Stimulated activated CD8-positive, alpha-beta memory T cell treated with anti-CD3 and anti-CD28 coated beads, Interleukin-2, amount 100 ng/mL, for 1 hour (primary cell): ENCODE measurements at regions not wholly inside any gene's neighbourhood (a gene's known extent, or its start where the extent isn't known, plus 50 kb on each side); places are given as distances from the start of the nearest gene placed in this dataset.

Experiments
- DNase-seq, 2 donors: peaks; one replicate each; pipeline ENCODE4 v3.0.0-alpha.2; 2020; ENCODE audit warnings: low read depth in 2 of 2

- DNase-seq = no peak
Observed at GRCh38 chr17:36728030-36728991, 126.9 kb downstream of the MRM1 start.

- no peak for DNase-seq
Observed at GRCh38 chr17:36730095-36730808, 128.9 kb downstream of the MRM1 start.

GRCh38 chr17:36730857-36731490 is 129.6 kb downstream of the MRM1 start:
- DNase-seq = no peak

GRCh38 chr17:36731811-36732210 is 130.4 kb downstream of the MRM1 start:
- no peak for DNase-seq

- DNase-seq = no peak
Observed at GRCh38 chr17:36732351-36732750, 131.0 kb downstream of the MRM1 start.

- no peak for DNase-seq
Observed at GRCh38 chr17:36736201-36737156, 135.1 kb downstream of the MRM1 start.

- no peak for DNase-seq
Observed at GRCh38 chr17:36739208-36739607, 137.8 kb downstream of the MRM1 start.

- no peak for DNase-seq
Observed at GRCh38 chr17:36740157-36740556, 138.8 kb downstream of the MRM1 start.

- DNase-seq = no peak
Observed at GRCh38 chr17:36741019-36741902, 139.9 kb downstream of the MRM1 start.

- DNase-seq = no peak
Observed at GRCh38 chr17:36742267-36743000, 141.1 kb downstream of the MRM1 start.

GRCh38 chr17:36743130-36743529 is 141.7 kb downstream of the MRM1 start:
- no peak for DNase-seq

GRCh38 chr17:36746381-36747053 is 145.1 kb downstream of the MRM1 start:
- no peak for DNase-seq

GRCh38 chr17:36747861-36748260 is 146.5 kb downstream of the MRM1 start:
- no peak for DNase-seq

- DNase-seq = no peak
Observed at GRCh38 chr17:36748272-36748671, 146.9 kb downstream of the MRM1 start.

- no peak for DNase-seq
Observed at GRCh38 chr17:36749493-36749892, 148.1 kb downstream of the MRM1 start.

- DNase-seq = no peak
Observed at GRCh38 chr17:36750316-36750885, 149.0 kb downstream of the MRM1 start.

GRCh38 chr17:36752096-36752888 is 150.9 kb downstream of the MRM1 start:
- no peak for DNase-seq

GRCh38 chr17:36755586-36755985 is 154.2 kb downstream of the MRM1 start:
- no peak for DNase-seq
